Fibroblast of lung (primary cell): ENCODE measurements at regions not wholly inside any gene's neighbourhood (a gene's known extent, or its start where the extent isn't known, plus 50 kb on each side); places are given as distances from the start of the nearest gene placed in this dataset.
A peak's percentile ranks its signal among the peaks of the same experiment; 100 is the strongest.

ENCODE experiments used
- DNase-seq, 2 donors: peaks; one replicate each; pipeline versions ENCODE4 v3.0.0 to v3.0.0-alpha.2; 2010; ENCODE audit warnings: low read depth in 2 of 2
- H2AFZ ChIP-seq: 2 replicates; pipeline ENCODE4 v1.5.1; 2012; ENCODE audit warnings: low read length, control low read depth, inconsistent platforms
- H3K27ac ChIP-seq: 2 replicates; pipeline ENCODE4 v1.5.1; 2011; ENCODE audit warnings: low read length, control low read depth; ENCODE audit not compliant: insufficient read depth
- H3K27me3 ChIP-seq: 2 replicates; pipeline ENCODE4 v1.5.1; 2011; ENCODE audit warnings: mild to moderate bottlenecking, low read length; ENCODE audit not compliant: control insufficient read depth, insufficient read depth
- H3K36me3 ChIP-seq: 2 replicates; pipeline ENCODE4 v1.5.1; 2011; ENCODE audit warnings: low read length; ENCODE audit not compliant: control insufficient read depth, insufficient read depth
- H3K4me1 ChIP-seq: 2 replicates; pipeline ENCODE4 v1.5.1; 2011; ENCODE audit warnings: low read length; ENCODE audit not compliant: control insufficient read depth, insufficient read depth; ENCODE audit errors: extremely low read depth
- H3K4me2 ChIP-seq: 2 replicates; pipeline ENCODE4 v1.5.1; 2011; ENCODE audit warnings: low read length, control low read depth; ENCODE audit not compliant: insufficient read depth; ENCODE audit errors: extremely low read depth
- H3K4me3 ChIP-seq, 4 experiments: fragments of 200-600 bp in 1 of 4; sonication (generic) in 1 of 4; replicated peaks in 1 of 4; 2 replicates each; pipeline ENCODE4 v1.5.1; 2011 to 2016; ENCODE audit warnings: low read length in 4 of 4, low read depth in 3 of 4, mild to moderate bottlenecking in 3 of 4, control low read depth in 2 of 4, inconsistent platforms in 1 of 4, mixed read lengths in 1 of 4; ENCODE audit not compliant: insufficient read depth in 1 of 4; ENCODE audit errors: control extremely low read depth in 1 of 4
- H3K79me2 ChIP-seq: 2 replicates; pipeline ENCODE4 v1.5.1; 2012; ENCODE audit warnings: mild to moderate bottlenecking, low read length, inconsistent platforms; ENCODE audit not compliant: control insufficient read depth, insufficient read depth
- H3K9ac ChIP-seq: 2 replicates; pipeline ENCODE4 v1.5.1; 2011; ENCODE audit warnings: mild to moderate bottlenecking, low read length, control low read depth; ENCODE audit not compliant: insufficient read depth
- H3K9me3 ChIP-seq: 2 replicates; pipeline ENCODE4 v1.5.1; 2012; ENCODE audit warnings: low read depth, low read length; ENCODE audit not compliant: control insufficient read depth, insufficient read depth
- H4K20me1 ChIP-seq: 2 replicates; pipeline ENCODE4 v1.5.1; 2011; ENCODE audit warnings: low read length; ENCODE audit not compliant: control insufficient read depth, insufficient read depth; ENCODE audit errors: extremely low read depth
- CTCF ChIP-seq, 2 donors: IDR thresholded peaks in 1 of 2; conservative IDR thresholded peaks in 1 of 2; 1 replicate in 1 of 2; 2 replicates in 1 of 2; pipeline ENCODE4 v1.5.1; 2011 to 2012; ENCODE audit warnings: low read length in 2 of 2, control low read depth in 1 of 2, inconsistent platforms in 1 of 2, low read depth in 1 of 2, mild to moderate bottlenecking in 1 of 2
- EZH2 ChIP-seq: IDR thresholded peaks from 2 replicates; pipeline ENCODE4 v1.5.1; 2012; ENCODE audit warnings: low read length, control low read depth, mild to moderate bottlenecking; ENCODE audit errors: missing control alignments

- Histone ChIP-seq H3K4me1 (no peaks in the 10 kb centered on the region), H3K27me3 (no peaks in the 10 kb centered on the region), H3K9ac (no peak overlapping the region), H3K27ac (no peak overlapping the region), H3K36me3 (no peaks in the 10 kb centered on the region), H3K79me2 (no peaks in the 10 kb centered on the region), H2AFZ (no peak overlapping the region), H4K20me1 (no peaks in the 10 kb centered on the region), H3K4me3 (no peak overlapping the region), H3K9me3 (no peaks in the 10 kb centered on the region), H3K4me2 (no peak overlapping the region)
- DNase-seq: no peak
- no peak for TF ChIP-seq CTCF (conservative IDR thresholded peaks at IDR 0.05 in 1 of 2, IDR thresholded peaks at IDR 0.05 in 1 of 2; ENCODE audit: low read depth in 1 of 2, low read length in 2 of 2)
- TF ChIP-seq EZH2: no peak
These were observed 232.7 kb downstream of the TTC32 start for GRCh38 chr2:19669126-19669525.

- DNase-seq: no peak
- Histone ChIP-seq H3K27me3 (no peaks in the 10 kb centered on the region), H2AFZ (no peak overlapping the region)
These were observed 234.2 kb downstream of the TTC32 start for GRCh38 chr2:19667536-19667949.

GRCh38 chr2:19667085-19667484, 234.7 kb downstream of the TTC32 start:
- no peaks in the 10 kb centered on the region for H3K4me1 ChIP-seq
- no peaks in the 10 kb centered on the region for H4K20me1 ChIP-seq
- H2AFZ ChIP-seq: no peak overlapping the region
- peak; percentile 50 to 77 for DNase-seq
- TF ChIP-seq CTCF (conservative IDR thresholded peaks at IDR 0.05 in 1 of 2, IDR thresholded peaks at IDR 0.05 in 1 of 2; ENCODE audit: low read depth in 1 of 2, low read length in 2 of 2) (peak; percentile 15 to 46), EZH2 (no peak)
- no peak overlapping the region for H3K9ac ChIP-seq
- H3K4me2 ChIP-seq: no peak overlapping the region
- no peak overlapping the region for H3K27ac ChIP-seq
- H3K36me3 ChIP-seq: no peaks in the 10 kb centered on the region
- H3K79me2 ChIP-seq: no peaks in the 10 kb centered on the region
- H3K27me3 ChIP-seq: no peaks in the 10 kb centered on the region
- no peaks in the 10 kb centered on the region for H3K9me3 ChIP-seq
- H3K4me3 ChIP-seq: no peak overlapping the region

More at GRCh38 chr2:19667536-19667949, 234.2 kb downstream of the TTC32 start:
- Histone ChIP-seq H3K79me2 (no peaks in the 10 kb centered on the region), H3K4me2 (no peak overlapping the region), H4K20me1 (no peaks in the 10 kb centered on the region), H3K4me3 (no peak overlapping the region), H3K4me1 (no peaks in the 10 kb centered on the region), H3K27ac (no peak overlapping the region), H3K9ac (no peak overlapping the region), H3K36me3 (no peaks in the 10 kb centered on the region), H3K9me3 (no peaks in the 10 kb centered on the region)
- TF ChIP-seq EZH2 (no peak), CTCF (conservative IDR thresholded peaks at IDR 0.05 in 1 of 2, IDR thresholded peaks at IDR 0.05 in 1 of 2; ENCODE audit: low read depth in 1 of 2, low read length in 2 of 2) (no peak)
